ENCODE measurements at regions not wholly inside any gene's neighbourhood (a gene's known extent, or its start where the extent isn't known, plus 50 kb on each side); places are given as distances from the start of the nearest gene placed in this dataset.
"Not testable (repeated sequence)": the region's sequence is repeated elsewhere in the genome, so short reads cannot be mapped to it uniquely, and the experiment has no call there.

- Mint-ChIP-seq H3K27ac (no peak overlapping the region), H3K4me1 (ENCODE audit: low read depth) (no peaks in the 10 kb centered on the region), H3K27me3 (ENCODE audit: low read depth) (peaks cover 7% of the 10 kb centered on the region), H3K9me3 (no peaks in the 10 kb centered on the region), H3K36me3 (ENCODE audit: low read depth) (no peaks in the 10 kb centered on the region), H3K4me3 (ENCODE audit: low read depth) (no peak overlapping the region)
- intact Hi-C loops (cut with micrococcal nuclease), result no loop called here
- no peak for DNase-seq (ENCODE audit: low spot score)
Observed at GRCh38 chr16:80104401-80104800, 436.4 kb upstream of the DYNLRB2 start.

GRCh38 chr16:80103463-80103862, 437.3 kb upstream of the DYNLRB2 start:
- Mint-ChIP-seq H3K36me3 (ENCODE audit: low read depth) (no peaks in the 10 kb centered on the region), H3K9me3 (no peaks in the 10 kb centered on the region), H3K4me3 (ENCODE audit: low read depth) (no peak overlapping the region), H3K4me1 (ENCODE audit: low read depth) (no peaks in the 10 kb centered on the region), H3K27ac (no peak overlapping the region), H3K27me3 (ENCODE audit: low read depth) (peaks cover 7% of the 10 kb centered on the region)
- intact Hi-C loops (cut with micrococcal nuclease), result no loop called here
- no peak for DNase-seq (ENCODE audit: low spot score)

DNA sequence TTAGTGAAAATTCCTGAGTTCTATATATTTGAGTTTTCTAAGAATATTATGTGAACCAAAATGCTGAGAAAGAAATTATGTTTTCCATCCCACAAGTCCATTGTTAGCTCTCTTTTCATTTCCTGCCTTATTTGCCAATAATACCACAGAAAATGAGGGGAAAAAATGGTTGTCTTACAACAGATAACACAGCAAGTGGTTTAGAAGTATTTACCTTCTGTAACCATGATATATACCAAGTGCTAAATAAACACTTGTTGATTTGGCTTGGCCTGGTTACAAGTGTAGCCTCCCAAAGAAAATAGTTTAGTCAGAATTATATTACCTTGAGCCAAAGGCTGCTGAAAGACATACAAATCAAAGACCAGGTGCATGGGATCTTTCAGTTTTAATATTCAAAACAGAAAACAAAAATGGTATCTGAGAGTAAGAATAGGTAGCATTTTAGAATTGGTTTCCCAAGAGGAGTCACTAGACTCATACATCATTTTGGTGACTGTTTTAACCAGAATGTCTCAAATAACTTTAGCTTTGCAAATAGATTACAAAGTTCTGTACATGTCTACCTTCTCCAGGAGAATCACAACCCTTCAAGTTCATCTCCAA, 439.8 kb upstream of the DYNLRB2 start:
- DNase-seq (ENCODE audit: low spot score), result no peak
- Mint-ChIP-seq H3K27ac (no peak overlapping the region), H3K4me3 (ENCODE audit: low read depth) (no peak overlapping the region), H3K9me3 (no peaks in the 10 kb centered on the region), H3K36me3 (ENCODE audit: low read depth) (no peaks in the 10 kb centered on the region), H3K4me1 (ENCODE audit: low read depth) (no peaks in the 10 kb centered on the region), H3K27me3 (ENCODE audit: low read depth) (peaks cover under 1% of the 10 kb centered on the region)
- intact Hi-C loops (cut with micrococcal nuclease), result no loop called here

DNA sequence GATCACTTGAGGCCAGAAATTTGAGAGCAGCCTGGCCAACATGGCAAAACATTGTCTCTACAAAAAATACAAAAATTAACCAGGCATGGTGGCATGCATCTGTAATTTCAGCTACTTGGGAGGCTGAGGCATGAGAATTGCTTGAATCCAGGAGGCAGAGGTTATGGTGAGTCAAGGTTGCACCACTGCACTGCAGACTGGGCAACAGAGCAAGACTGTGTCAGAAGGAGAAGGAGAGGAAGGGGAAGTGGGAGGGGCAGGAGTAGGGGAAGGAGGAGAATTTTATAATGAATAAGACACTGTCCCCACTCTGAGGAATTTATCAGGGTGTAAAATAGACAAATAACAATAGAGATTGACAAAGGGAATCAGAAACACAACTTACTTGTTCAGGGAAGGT, 440.6 kb upstream of the DYNLRB2 start:
- Mint-ChIP-seq H3K27me3 (ENCODE audit: low read depth) (no peaks in the 10 kb centered on the region), H3K36me3 (ENCODE audit: low read depth) (no peaks in the 10 kb centered on the region), H3K27ac (no peak overlapping the region), H3K4me3 (ENCODE audit: low read depth) (no peak overlapping the region), H3K9me3 (no peaks in the 10 kb centered on the region), H3K4me1 (ENCODE audit: low read depth) (no peaks in the 10 kb centered on the region)
- intact Hi-C loops (cut with micrococcal nuclease), result no loop called here
- DNase-seq (ENCODE audit: low spot score), result no peak

GRCh38 chr16:80097098-80097497, 443.7 kb upstream of the DYNLRB2 start:
- Mint-ChIP-seq H3K9me3 (no peaks in the 10 kb centered on the region), H3K27me3 (ENCODE audit: low read depth) (no peaks in the 10 kb centered on the region), H3K4me3 (ENCODE audit: low read depth) (no peak overlapping the region), H3K36me3 (ENCODE audit: low read depth) (no peaks in the 10 kb centered on the region), H3K27ac (no peak overlapping the region), H3K4me1 (ENCODE audit: low read depth) (no peaks in the 10 kb centered on the region)
- DNase-seq (ENCODE audit: low spot score), result no peak
- intact Hi-C loops (cut with micrococcal nuclease), result no loop called here

- Mint-ChIP-seq H3K27me3 (ENCODE audit: low read depth) (no peaks in the 10 kb centered on the region), H3K4me3 (ENCODE audit: low read depth) (no peak overlapping the region), H3K4me1 (ENCODE audit: low read depth) (no peaks in the 10 kb centered on the region), H3K9me3 (no peaks in the 10 kb centered on the region), H3K27ac (no peak overlapping the region), H3K36me3 (ENCODE audit: low read depth) (no peaks in the 10 kb centered on the region)
- DNase-seq (ENCODE audit: low spot score), result no peak
- intact Hi-C loops (cut with micrococcal nuclease), result no loop called here
Observed at GRCh38 chr16:80092681-80093080, 448.1 kb upstream of the DYNLRB2 start.

DNA sequence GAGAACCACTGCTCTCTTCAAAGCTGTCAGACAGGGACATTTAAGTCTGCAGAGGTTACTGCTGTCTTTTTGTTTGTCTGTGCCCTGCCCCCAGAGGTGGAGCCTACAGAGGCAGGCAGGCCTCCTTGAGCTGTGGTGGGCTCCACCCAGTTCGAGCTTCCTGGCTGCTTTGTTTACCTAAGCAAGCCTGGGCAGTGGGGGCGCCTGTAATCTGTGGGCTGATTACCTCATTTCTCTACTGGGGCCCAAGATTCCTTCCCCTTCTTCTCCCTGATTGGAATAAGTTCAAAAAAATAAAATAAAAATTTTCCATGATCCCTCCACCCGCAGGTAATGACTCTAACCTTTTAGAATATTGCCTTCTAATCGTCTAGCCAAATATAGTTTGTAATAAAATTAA, 449.3 kb upstream of the DYNLRB2 start:
- DNase-seq (ENCODE audit: low spot score); H3K36me3 Mint-ChIP-seq (ENCODE audit: low read depth); H3K4me1 Mint-ChIP-seq (ENCODE audit: low read depth); intact Hi-C loops (cut with micrococcal nuclease); H3K27ac Mint-ChIP-seq; H3K27me3 Mint-ChIP-seq (ENCODE audit: low read depth); H3K9me3 Mint-ChIP-seq; H3K4me3 Mint-ChIP-seq (ENCODE audit: low read depth): not testable (repeated sequence)

DNA sequence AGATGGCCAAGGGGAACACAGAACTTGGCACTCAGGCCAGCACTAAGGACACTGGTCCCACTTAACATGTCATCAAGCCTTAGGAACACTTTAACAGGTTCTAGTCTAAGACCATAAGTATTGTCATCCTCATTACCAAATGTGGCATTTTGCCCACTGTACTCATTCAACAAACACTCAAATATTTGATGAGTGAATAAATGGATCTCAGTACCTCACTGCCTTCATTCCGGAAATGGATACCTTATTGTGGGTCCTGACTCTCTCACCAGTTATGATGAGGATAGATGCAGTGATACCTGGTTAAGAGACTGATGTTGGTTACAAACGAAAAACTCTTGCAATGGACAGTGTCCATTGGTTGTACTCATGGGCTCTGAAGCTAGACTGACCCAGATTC, 455.2 kb upstream of the DYNLRB2 start:
- no peak overlapping the region for H3K4me3 Mint-ChIP-seq (ENCODE audit: low read depth)
- no peak for DNase-seq (ENCODE audit: low spot score)
- intact Hi-C loops (cut with micrococcal nuclease), result loop anchor here (10.0 kb wide), 1 partner anchor 1581 kb away; no protein-coding TSS in a partner anchor
- H3K36me3 Mint-ChIP-seq (ENCODE audit: low read depth), result no peaks in the 10 kb centered on the region
- no peak overlapping the region for H3K27ac Mint-ChIP-seq
- peaks cover 1% of the 10 kb centered on the region for H3K27me3 Mint-ChIP-seq (ENCODE audit: low read depth)
- no peaks in the 10 kb centered on the region for H3K4me1 Mint-ChIP-seq (ENCODE audit: low read depth)
- no peaks in the 10 kb centered on the region for H3K9me3 Mint-ChIP-seq

GRCh38 chr16:80084614-80085013, 456.2 kb upstream of the DYNLRB2 start:
- Mint-ChIP-seq H3K27ac (no peak overlapping the region), H3K4me3 (ENCODE audit: low read depth) (no peak overlapping the region), H3K27me3 (ENCODE audit: low read depth) (peaks cover 1% of the 10 kb centered on the region), H3K9me3 (no peaks in the 10 kb centered on the region), H3K36me3 (ENCODE audit: low read depth) (no peaks in the 10 kb centered on the region), H3K4me1 (ENCODE audit: low read depth) (no peaks in the 10 kb centered on the region)
- intact Hi-C loops (cut with micrococcal nuclease), result loop anchor here (10.0 kb wide), 1 partner anchor 1580 kb away; no protein-coding TSS in a partner anchor
- peak; percentile 10 for DNase-seq (ENCODE audit: low spot score)

DNA sequence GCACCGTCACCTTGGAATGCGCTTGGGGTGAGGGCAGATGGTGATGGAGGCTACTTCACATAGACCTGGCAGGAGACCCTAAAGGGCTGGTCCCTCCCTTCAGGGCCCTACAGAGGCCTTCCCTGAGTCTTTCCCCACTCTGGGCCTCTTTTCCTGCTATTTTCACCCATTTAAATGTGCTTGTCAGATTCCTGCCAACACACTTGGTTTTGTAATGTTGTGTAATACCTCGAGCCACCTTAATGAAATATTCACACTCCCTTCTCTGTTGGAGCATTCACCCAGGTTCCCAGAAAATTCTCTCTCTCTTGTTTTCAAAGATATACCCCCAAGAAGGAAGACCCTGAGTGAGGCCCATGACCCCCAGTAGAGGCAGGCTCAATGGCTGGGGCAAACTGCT, 456.6 kb upstream of the DYNLRB2 start:
- no peak for DNase-seq (ENCODE audit: low spot score)
- Mint-ChIP-seq H3K36me3 (ENCODE audit: low read depth) (no peaks in the 10 kb centered on the region), H3K4me1 (ENCODE audit: low read depth) (no peaks in the 10 kb centered on the region), H3K9me3 (no peaks in the 10 kb centered on the region), H3K27ac (no peak overlapping the region), H3K27me3 (ENCODE audit: low read depth) (peaks cover 1% of the 10 kb centered on the region), H3K4me3 (ENCODE audit: low read depth) (no peak overlapping the region)
- intact Hi-C loops (cut with micrococcal nuclease), result loop anchor here (10.0 kb wide), 1 partner anchor 1579 kb away; no protein-coding TSS in a partner anchor

DNA sequence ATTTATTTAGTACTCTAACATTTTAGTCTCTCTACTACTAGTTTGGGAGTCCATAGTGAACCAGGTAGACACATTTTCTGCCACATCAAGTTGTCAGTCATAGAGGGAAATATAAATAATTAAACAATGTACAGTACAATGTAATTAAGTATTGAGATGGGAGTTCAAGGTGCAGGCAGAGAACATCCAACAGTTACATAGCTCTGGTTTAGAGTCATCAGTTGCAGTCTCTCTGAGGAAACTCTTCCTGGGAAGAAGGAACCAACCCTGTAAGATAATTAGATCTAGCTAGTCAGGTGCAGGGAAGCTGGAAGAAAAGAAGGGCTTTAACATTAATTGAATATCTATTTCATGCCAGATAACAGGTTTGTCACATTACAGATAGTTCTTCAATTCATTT, 457.9 kb upstream of the DYNLRB2 start:
- Mint-ChIP-seq H3K27ac (no peak overlapping the region), H3K4me3 (ENCODE audit: low read depth) (no peak overlapping the region), H3K4me1 (ENCODE audit: low read depth) (no peaks in the 10 kb centered on the region), H3K36me3 (ENCODE audit: low read depth) (no peaks in the 10 kb centered on the region), H3K9me3 (no peaks in the 10 kb centered on the region), H3K27me3 (ENCODE audit: low read depth) (peaks cover 4% of the 10 kb centered on the region)
- intact Hi-C loops (cut with micrococcal nuclease), result loop anchor here (10.0 kb wide), 1 partner anchor 1578 kb away; no protein-coding TSS in a partner anchor
- no peak for DNase-seq (ENCODE audit: low spot score)

DNA sequence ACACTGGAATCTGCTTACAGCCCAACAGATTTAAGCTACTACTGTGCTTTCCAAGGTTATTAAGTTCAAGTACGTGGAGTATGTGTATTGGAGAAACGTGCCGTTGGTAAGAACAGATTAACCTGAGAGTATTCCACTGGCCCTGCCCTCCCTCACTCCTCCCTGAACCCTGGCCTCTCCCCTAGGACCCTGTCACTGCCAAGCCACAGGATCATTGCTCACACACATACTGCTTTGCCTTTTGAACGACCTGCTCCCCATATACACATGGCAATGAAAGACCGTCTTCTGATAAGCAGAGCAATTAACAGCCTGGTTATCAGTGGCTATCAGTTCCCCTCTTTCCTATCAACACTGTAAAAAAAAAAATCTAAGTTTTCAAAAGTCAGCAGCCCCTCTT, 458.9 kb upstream of the DYNLRB2 start:
- no peak for DNase-seq (ENCODE audit: low spot score)
- no peak overlapping the region for H3K27ac Mint-ChIP-seq
- no peaks in the 10 kb centered on the region for H3K4me1 Mint-ChIP-seq (ENCODE audit: low read depth)
- no peak overlapping the region for H3K4me3 Mint-ChIP-seq (ENCODE audit: low read depth)
- no peaks in the 10 kb centered on the region for H3K36me3 Mint-ChIP-seq (ENCODE audit: low read depth)
- H3K9me3 Mint-ChIP-seq, result no peaks in the 10 kb centered on the region
- intact Hi-C loops (cut with micrococcal nuclease), result loop anchor here (10.0 kb wide), 1 partner anchor 1577 kb away; no protein-coding TSS in a partner anchor
- peaks cover 7% of the 10 kb centered on the region for H3K27me3 Mint-ChIP-seq (ENCODE audit: low read depth)

GRCh38 chr16:80080287-80080851, 460.4 kb upstream of the DYNLRB2 start:
- no peak overlapping the region for H3K27ac Mint-ChIP-seq
- peaks cover 8% of the 10 kb centered on the region for H3K27me3 Mint-ChIP-seq (ENCODE audit: low read depth)
- H3K9me3 Mint-ChIP-seq, result no peaks in the 10 kb centered on the region
- no peaks in the 10 kb centered on the region for H3K4me1 Mint-ChIP-seq (ENCODE audit: low read depth)
- no peak overlapping the region for H3K4me3 Mint-ChIP-seq (ENCODE audit: low read depth)
- no peaks in the 10 kb centered on the region for H3K36me3 Mint-ChIP-seq (ENCODE audit: low read depth)
- intact Hi-C loops (cut with micrococcal nuclease), result loop anchor here (10.0 kb wide), 1 partner anchor 1576 kb away; no protein-coding TSS in a partner anchor
- DNase-seq (ENCODE audit: low spot score), result no peak

All from activated T-helper 2 cell treated with anti-CD3 and anti-CD28 coated beads, Interferon-gamma antibody, Interleukin-2, Interleukin-4, amounts not matched to agents 10 μg/mL and 5 μg/mL and 100 μg/mL, durations not matched to agents 14 hours and 24 hours and 36 hours (primary cell).